GM23338 (cell line): ENCODE measurements at regions not wholly inside any gene's neighbourhood (a gene's known extent, or its start where the extent isn't known, plus 50 kb on each side); places are given as distances from the start of the nearest gene placed in this dataset.

Source experiments
- ATAC-seq: fragments of 200-7000 bp; cut with Tn5 transposase; 3 replicates; pipeline ENCODE4 v1.9.1; 2020
- DNase-seq: peaks from one replicate; pipeline ENCODE4 v3.0.0-alpha.2; 2015; ENCODE audit warnings: low spot score
- H2AFZ ChIP-seq: fragments of 200-600 bp; sonication (generic); 2 replicates; pipeline ENCODE4 v1.8.0; 2016; ENCODE audit warnings: antibody characterized with exemption, mild to moderate bottlenecking, moderate library complexity
- H3F3A ChIP-seq: fragments of 200-600 bp; sonication (generic); replicated peaks from 2 replicates; pipeline ENCODE4 v1.8.0; 2017; ENCODE audit warnings: antibody characterized with exemption, mixed run types, low read depth
- H3K27ac ChIP-seq: fragments of 200-600 bp; sonication (generic); 2 replicates; pipeline ENCODE4 v1.6.1; 2016; ENCODE audit warnings: low read depth
- H3K27me3 ChIP-seq: fragments of 200-600 bp; sonication (generic); 2 replicates; pipeline ENCODE4 v1.8.0; 2016; ENCODE audit warnings: mild to moderate bottlenecking, mixed run types, moderate library complexity; ENCODE audit not compliant: insufficient read depth
- H3K36me3 ChIP-seq: fragments of 200-600 bp; sonication (generic); 2 replicates; pipeline ENCODE4 v1.8.0; 2016; ENCODE audit warnings: mild to moderate bottlenecking; ENCODE audit not compliant: insufficient read depth
- H3K4me1 ChIP-seq: fragments of 200-600 bp; sonication (generic); 2 replicates; pipeline ENCODE4 v1.8.0; 2016; ENCODE audit warnings: mild to moderate bottlenecking, moderate library complexity; ENCODE audit not compliant: insufficient read depth
- H3K4me2 ChIP-seq: fragments of 200-600 bp; sonication (generic); 2 replicates; pipeline ENCODE4 v1.7.1; 2017; ENCODE audit warnings: mixed run types
- H3K4me3 ChIP-seq: fragments of 200-600 bp; sonication (generic); 2 replicates; pipeline ENCODE4 v1.6.1; 2016; ENCODE audit warnings: mixed run types
- H3K79me2 ChIP-seq: fragments of 200-600 bp; sonication (generic); replicated peaks from 2 replicates; pipeline ENCODE4 v1.8.0; 2017; ENCODE audit warnings: mild to moderate bottlenecking; ENCODE audit not compliant: insufficient read depth
- H3K9me2 ChIP-seq: fragments of 200-600 bp; sonication (generic); 2 replicates; pipeline ENCODE4 v1.8.0; 2017; ENCODE audit not compliant: insufficient read depth
- H4K20me1 ChIP-seq: fragments of 200-600 bp; sonication (generic); replicated peaks from 2 replicates; pipeline ENCODE4 v1.8.0; 2017; ENCODE audit warnings: mild to moderate bottlenecking; ENCODE audit not compliant: insufficient read depth
- H3K27ac Mint-ChIP-seq: 2 replicates; pipeline ENCODE4 v1.8.0; 2020; ENCODE audit warnings: inconsistent platforms, mild to moderate bottlenecking, moderate library complexity, mixed read lengths
- H3K27me3 Mint-ChIP-seq: 3 replicates; pipeline ENCODE4 v1.8.0; 2022; ENCODE audit warnings: low read depth, mild to moderate bottlenecking, moderate library complexity, mixed read lengths, inconsistent platforms; ENCODE audit not compliant: insufficient read depth, poor library complexity
- H3K36me3 Mint-ChIP-seq: 3 replicates; pipeline ENCODE4 v1.8.0; 2021; ENCODE audit warnings: low read depth, mild to moderate bottlenecking, inconsistent platforms, moderate library complexity, mixed read lengths
- H3K4me1 Mint-ChIP-seq: 3 replicates; pipeline ENCODE4 v1.8.0; 2020; ENCODE audit warnings: mild to moderate bottlenecking, inconsistent platforms, mixed read lengths
- H3K4me3 Mint-ChIP-seq: 3 replicates; pipeline ENCODE4 v1.8.0; 2021; ENCODE audit warnings: moderate library complexity, mild to moderate bottlenecking, inconsistent platforms, mixed read lengths
- H3K9me3 Mint-ChIP-seq: 3 replicates; pipeline ENCODE4 v1.8.0; 2020; ENCODE audit warnings: moderate library complexity, mild to moderate bottlenecking, inconsistent platforms, mixed read lengths
- CREB1 ChIP-seq: fragments of 250-450 bp; sonication (Bioruptor Pico); IDR thresholded peaks from 2 replicates; pipeline ENCODE4 v1.5.0; 2020; ENCODE audit warnings: low read depth, mild to moderate bottlenecking, moderate library complexity
- CTCF ChIP-seq, 2 experiments: fragments of 200-600 bp in 1 of 2; sonication (generic) in 1 of 2; conservative IDR thresholded peaks; 2 replicates each; pipeline versions ENCODE4 v1.5.1 to v1.6.1; 2016 to 2017; ENCODE audit warnings: antibody characterized with exemption in 2 of 2, low read depth in 2 of 2, mild to moderate bottlenecking in 2 of 2, moderate library complexity in 1 of 2
- ETS1 ChIP-seq: IDR thresholded peaks from 2 replicates; pipeline ENCODE4 v1.6.1; 2016; ENCODE audit warnings: antibody characterized with exemption
- EZH2 ChIP-seq: fragments of 200-600 bp; sonication (generic); IDR thresholded peaks from one replicate; pipeline ENCODE4 v1.8.0; 2017; ENCODE audit warnings: antibody characterized with exemption, mild to moderate bottlenecking, low read depth; ENCODE audit not compliant: unreplicated experiment
- EZH2phosphoT487 ChIP-seq: fragments of 200-600 bp; sonication (generic); IDR thresholded peaks from one replicate; pipeline ENCODE4 v1.8.1; 2018; ENCODE audit warnings: antibody characterized with exemption; ENCODE audit not compliant: unreplicated experiment
- JUNB ChIP-seq: IDR thresholded peaks from one replicate; pipeline ENCODE4 v1.6.1; 2016; ENCODE audit warnings: antibody characterized with exemption; ENCODE audit not compliant: unreplicated experiment
- NANOG ChIP-seq: IDR thresholded peaks from 2 replicates; pipeline ENCODE4 v1.6.1; 2016; ENCODE audit warnings: antibody characterized with exemption, borderline replicate concordance
- POLR2AphosphoS5 ChIP-seq: IDR thresholded peaks from 2 replicates; pipeline ENCODE4 v1.6.1; 2016; ENCODE audit warnings: antibody characterized with exemption, low read depth
- REST ChIP-seq: IDR thresholded peaks from one replicate; pipeline ENCODE4 v1.6.1; 2018; ENCODE audit warnings: antibody characterized with exemption; ENCODE audit not compliant: unreplicated experiment
- STAT1 ChIP-seq: IDR thresholded peaks from one replicate; pipeline ENCODE4 v1.6.1; 2016; ENCODE audit warnings: antibody characterized with exemption; ENCODE audit not compliant: unreplicated experiment
- ZNF114 ChIP-seq: fragments of 250-450 bp; sonication (Bioruptor Pico); IDR thresholded peaks from 2 replicates; pipeline ENCODE4 v1.5.0; 2020; ENCODE audit warnings: mild to moderate bottlenecking, moderate library complexity
- ZNF331 ChIP-seq: fragments of 250-450 bp; sonication (Bioruptor Pico); IDR thresholded peaks from 2 replicates; pipeline ENCODE4 v1.5.0; 2020; ENCODE audit warnings: low read depth, mild to moderate bottlenecking, moderate library complexity
- ZNF462 ChIP-seq: fragments of 250-450 bp; sonication (Bioruptor Pico); IDR thresholded peaks from 2 replicates; pipeline ENCODE4 v1.5.0; 2020; ENCODE audit warnings: mild to moderate bottlenecking, moderate library complexity

- Histone ChIP-seq H3K4me3 (no peak overlapping the region), H4K20me1 (no peaks in the 10 kb centered on the region), H3K9me2 (no peaks in the 10 kb centered on the region), H3K27ac (no peak overlapping the region), H2AFZ (no peak overlapping the region), H3K27me3 (no peaks in the 10 kb centered on the region), H3K4me1 (no peaks in the 10 kb centered on the region), H3K36me3 (no peaks in the 10 kb centered on the region), H3K4me2 (no peak overlapping the region), H3F3A (no peaks in the 10 kb centered on the region), H3K79me2 (no peaks in the 10 kb centered on the region)
- Mint-ChIP-seq H3K27me3 (no peaks in the 10 kb centered on the region), H3K4me1 (no peaks in the 10 kb centered on the region), H3K4me3 (no peak overlapping the region), H3K36me3 (no peaks in the 10 kb centered on the region), H3K9me3 (no peaks in the 10 kb centered on the region), H3K27ac (no peak overlapping the region)
- no peak for ATAC-seq
- DNase-seq: no peak
- TF ChIP-seq STAT1 (no peak), JUNB (no peak), ZNF331 (CRISPR knock-in tag) (no peak), REST (no peak), ZNF462 (CRISPR knock-in tag) (no peak), POLR2AphosphoS5 (no peak), NANOG (no peak), EZH2phosphoT487 (no peak), EZH2 (no peak), ETS1 (no peak), ZNF114 (CRISPR knock-in tag) (no peak), CREB1 (CRISPR knock-in tag) (no peak), CTCF (conservative IDR thresholded peaks at IDR 0.05; ENCODE audit: low read depth in 2 of 2) (no peak)
These were observed 220.5 kb downstream of the SEC23A start for GRCh38 chr14:38882533-38882932.
